ENCODE measurements at regions not wholly inside any gene's neighbourhood (a gene's known extent, or its start where the extent isn't known, plus 50 kb on each side); places are given as distances from the start of the nearest gene placed in this dataset.
"Not testable (repeated sequence)": the region's sequence is repeated elsewhere in the genome, so short reads cannot be mapped to it uniquely, and the experiment has no call there.

GRCh38 chr20:36082315-36082915 is 72.1 kb upstream of the EPB41L1 start:
- peaks cover 0 to 4% of the 10 kb centered on the region in 2 donors for H3K36me3 Mint-ChIP-seq
- DNase-seq (ENCODE audit: low spot score in 2 of 2) (no peak), ATAC-seq (no peak)
- H3K9me3 Mint-ChIP-seq = peaks cover 0 to 3% of the 10 kb centered on the region in 2 donors
- no peak overlapping the region for H3K27ac Mint-ChIP-seq

GRCh38 chr20:36083200-36083599 is 71.3 kb upstream of the EPB41L1 start:
- H3K36me3 Mint-ChIP-seq; H3K9me3 Mint-ChIP-seq; H3K27ac Mint-ChIP-seq; DNase-seq (ENCODE audit: low spot score in 2 of 2); ATAC-seq: not testable (repeated sequence)

GRCh38 chr20:36084356-36084755 is 70.2 kb upstream of the EPB41L1 start:
- Mint-ChIP-seq H3K27ac (no peak overlapping the region), H3K36me3 (peaks cover 0 to 4% of the 10 kb centered on the region in 2 donors), H3K9me3 (peaks cover 0 to 3% of the 10 kb centered on the region in 2 donors)
- ATAC-seq (no peak), DNase-seq (ENCODE audit: low spot score in 2 of 2) (no peak)

- Mint-ChIP-seq H3K9me3 (peaks cover 0 to 3% of the 10 kb centered on the region in 2 donors), H3K27ac (no peak overlapping the region), H3K36me3 (peaks cover 0 to 4% of the 10 kb centered on the region in 2 donors)
- ATAC-seq = no peak
- DNase-seq (ENCODE audit: low spot score in 2 of 2) = no peak
These were observed 69.5 kb upstream of the EPB41L1 start for GRCh38 chr20:36084897-36085613.

- H3K27ac Mint-ChIP-seq = no peak overlapping the region
- H3K9me3 Mint-ChIP-seq = peaks cover 0 to 3% of the 10 kb centered on the region in 2 donors
- ATAC-seq = peak; percentile 53 to 70
- no peak for DNase-seq (ENCODE audit: low spot score in 2 of 2)
- peaks cover 0 to 4% of the 10 kb centered on the region in 2 donors for H3K36me3 Mint-ChIP-seq
These were observed 68.8 kb upstream of the EPB41L1 start for GRCh38 chr20:36085686-36086267.

- peaks cover 0 to 4% of the 10 kb centered on the region in 2 donors for H3K36me3 Mint-ChIP-seq
- H3K27ac Mint-ChIP-seq = no peak overlapping the region
- ATAC-seq = no peak
- H3K9me3 Mint-ChIP-seq = peaks cover 0 to 3% of the 10 kb centered on the region in 2 donors
- no peak for DNase-seq (ENCODE audit: low spot score in 2 of 2)
These were observed 67.8 kb upstream of the EPB41L1 start for GRCh38 chr20:36086767-36087166.

GRCh38 chr20:36090223-36090622 is 64.3 kb upstream of the EPB41L1 start:
- Mint-ChIP-seq H3K27ac (no peak overlapping the region), H3K36me3 (peaks cover 6 to 7% of the 10 kb centered on the region in 2 donors), H3K9me3 (no peaks in the 10 kb centered on the region)
- DNase-seq (ENCODE audit: low spot score in 2 of 2) = no peak
- no peak for ATAC-seq

- Mint-ChIP-seq H3K36me3 (peaks cover 6 to 7% of the 10 kb centered on the region in 2 donors), H3K27ac (no peak overlapping the region), H3K9me3 (no peaks in the 10 kb centered on the region)
- DNase-seq (ENCODE audit: low spot score in 2 of 2) (no peak), ATAC-seq (no peak)
These were observed 62.8 kb upstream of the EPB41L1 start for GRCh38 chr20:36091561-36092397.

GRCh38 chr20:36092398-36093024 is 62.0 kb upstream of the EPB41L1 start:
- Mint-ChIP-seq H3K36me3 (peaks cover 6 to 7% of the 10 kb centered on the region in 2 donors), H3K27ac (peak overlapping the region in 1 of 2 donors; percentile 34), H3K9me3 (no peaks in the 10 kb centered on the region)
- DNase-seq (ENCODE audit: low spot score in 2 of 2) = peak in 1 of 2 donors; percentile 22
- ATAC-seq = peak; percentile 43 to 58

- Mint-ChIP-seq H3K9me3 (no peaks in the 10 kb centered on the region), H3K27ac (peak overlapping the region in 1 of 2 donors; percentile 34)
- DNase-seq (ENCODE audit: low spot score in 2 of 2) = peak in 1 of 2 donors; percentile 28
These were observed 61.3 kb upstream of the EPB41L1 start for GRCh38 chr20:36093025-36093803.

GRCh38 chr20:36093804-36094145 is 60.8 kb upstream of the EPB41L1 start:
- peaks cover 6 to 7% of the 10 kb centered on the region in 2 donors for H3K36me3 Mint-ChIP-seq
- ATAC-seq (peak in 1 of 2 donors; percentile 31), DNase-seq (ENCODE audit: low spot score in 2 of 2) (no peak)
- no peaks in the 10 kb centered on the region for H3K9me3 Mint-ChIP-seq
- no peak overlapping the region for H3K27ac Mint-ChIP-seq

More at GRCh38 chr20:36093025-36093803, 61.3 kb upstream of the EPB41L1 start:
- peaks cover 6 to 7% of the 10 kb centered on the region in 2 donors for H3K36me3 Mint-ChIP-seq
- ATAC-seq = peak; percentile 59 to 63

GRCh38 chr20:36094497-36094896 is 60.0 kb upstream of the EPB41L1 start:
- no peak for DNase-seq (ENCODE audit: low spot score in 2 of 2)
- peaks cover 6 to 7% of the 10 kb centered on the region in 2 donors for H3K36me3 Mint-ChIP-seq
- H3K9me3 Mint-ChIP-seq = no peaks in the 10 kb centered on the region
- no peak for ATAC-seq
- H3K27ac Mint-ChIP-seq = no peak overlapping the region

GRCh38 chr20:36096435-36096834 is 58.1 kb upstream of the EPB41L1 start:
- Mint-ChIP-seq H3K9me3 (no peaks in the 10 kb centered on the region), H3K27ac (no peak overlapping the region), H3K36me3 (peaks cover 6 to 7% of the 10 kb centered on the region in 2 donors)
- ATAC-seq (no peak), DNase-seq (ENCODE audit: low spot score in 2 of 2) (no peak)

- Mint-ChIP-seq H3K9me3 (no peaks in the 10 kb centered on the region), H3K27ac (peak overlapping the region in 1 of 2 donors; percentile 16), H3K36me3 (peaks cover 6 to 7% of the 10 kb centered on the region in 2 donors)
- DNase-seq (ENCODE audit: low spot score in 2 of 2) = no peak
- no peak for ATAC-seq
These were observed 57.0 kb upstream of the EPB41L1 start for GRCh38 chr20:36097337-36098151.

- Mint-ChIP-seq H3K27ac (no peak overlapping the region), H3K36me3 (no peaks in the 10 kb centered on the region), H3K9me3 (no peaks in the 10 kb centered on the region)
- ATAC-seq (no peak), DNase-seq (ENCODE audit: low spot score in 2 of 2) (no peak)
These were observed 56.2 kb upstream of the EPB41L1 start for GRCh38 chr20:36098364-36098763.
